Fibroblast of lung (primary cell): ENCODE measurements at regions not wholly inside any gene's neighbourhood (a gene's known extent, or its start where the extent isn't known, plus 50 kb on each side); places are given as distances from the start of the nearest gene placed in this dataset.
A peak's percentile ranks its signal among the peaks of the same experiment; 100 is the strongest.
"Not testable (repeated sequence)": the region's sequence is repeated elsewhere in the genome, so short reads cannot be mapped to it uniquely, and the experiment has no call there.

Experiments used
- DNase-seq, 2 donors: peaks; one replicate each; pipeline versions ENCODE4 v3.0.0 to v3.0.0-alpha.2; 2010; ENCODE audit warnings: low read depth in 2 of 2
- H2AFZ ChIP-seq: 2 replicates; pipeline ENCODE4 v1.5.1; 2012; ENCODE audit warnings: low read length, control low read depth, inconsistent platforms
- H3K27ac ChIP-seq: 2 replicates; pipeline ENCODE4 v1.5.1; 2011; ENCODE audit warnings: low read length, control low read depth; ENCODE audit not compliant: insufficient read depth
- H3K27me3 ChIP-seq: 2 replicates; pipeline ENCODE4 v1.5.1; 2011; ENCODE audit warnings: mild to moderate bottlenecking, low read length; ENCODE audit not compliant: control insufficient read depth, insufficient read depth
- H3K36me3 ChIP-seq: 2 replicates; pipeline ENCODE4 v1.5.1; 2011; ENCODE audit warnings: low read length; ENCODE audit not compliant: control insufficient read depth, insufficient read depth
- H3K4me1 ChIP-seq: 2 replicates; pipeline ENCODE4 v1.5.1; 2011; ENCODE audit warnings: low read length; ENCODE audit not compliant: control insufficient read depth, insufficient read depth; ENCODE audit errors: extremely low read depth
- H3K4me2 ChIP-seq: 2 replicates; pipeline ENCODE4 v1.5.1; 2011; ENCODE audit warnings: low read length, control low read depth; ENCODE audit not compliant: insufficient read depth; ENCODE audit errors: extremely low read depth
- H3K4me3 ChIP-seq, 4 experiments: fragments of 200-600 bp in 1 of 4; sonication (generic) in 1 of 4; replicated peaks in 1 of 4; 2 replicates each; pipeline ENCODE4 v1.5.1; 2011 to 2016; ENCODE audit warnings: low read length in 4 of 4, low read depth in 3 of 4, mild to moderate bottlenecking in 3 of 4, control low read depth in 2 of 4, inconsistent platforms in 1 of 4, mixed read lengths in 1 of 4; ENCODE audit not compliant: insufficient read depth in 1 of 4; ENCODE audit errors: control extremely low read depth in 1 of 4
- H3K79me2 ChIP-seq: 2 replicates; pipeline ENCODE4 v1.5.1; 2012; ENCODE audit warnings: mild to moderate bottlenecking, low read length, inconsistent platforms; ENCODE audit not compliant: control insufficient read depth, insufficient read depth
- H3K9ac ChIP-seq: 2 replicates; pipeline ENCODE4 v1.5.1; 2011; ENCODE audit warnings: mild to moderate bottlenecking, low read length, control low read depth; ENCODE audit not compliant: insufficient read depth
- H3K9me3 ChIP-seq: 2 replicates; pipeline ENCODE4 v1.5.1; 2012; ENCODE audit warnings: low read depth, low read length; ENCODE audit not compliant: control insufficient read depth, insufficient read depth
- H4K20me1 ChIP-seq: 2 replicates; pipeline ENCODE4 v1.5.1; 2011; ENCODE audit warnings: low read length; ENCODE audit not compliant: control insufficient read depth, insufficient read depth; ENCODE audit errors: extremely low read depth
- EZH2 ChIP-seq: IDR thresholded peaks from 2 replicates; pipeline ENCODE4 v1.5.1; 2012; ENCODE audit warnings: low read length, control low read depth, mild to moderate bottlenecking; ENCODE audit errors: missing control alignments
- TF ChIP-seq, protein P1 (sequence below), 2 donors: IDR thresholded peaks in 1 of 2; conservative IDR thresholded peaks in 1 of 2; 1 replicate in 1 of 2; 2 replicates in 1 of 2; pipeline ENCODE4 v1.5.1; 2011 to 2012; ENCODE audit warnings: low read length in 2 of 2, control low read depth in 1 of 2, inconsistent platforms in 1 of 2, low read depth in 1 of 2, mild to moderate bottlenecking in 1 of 2

DNA sequence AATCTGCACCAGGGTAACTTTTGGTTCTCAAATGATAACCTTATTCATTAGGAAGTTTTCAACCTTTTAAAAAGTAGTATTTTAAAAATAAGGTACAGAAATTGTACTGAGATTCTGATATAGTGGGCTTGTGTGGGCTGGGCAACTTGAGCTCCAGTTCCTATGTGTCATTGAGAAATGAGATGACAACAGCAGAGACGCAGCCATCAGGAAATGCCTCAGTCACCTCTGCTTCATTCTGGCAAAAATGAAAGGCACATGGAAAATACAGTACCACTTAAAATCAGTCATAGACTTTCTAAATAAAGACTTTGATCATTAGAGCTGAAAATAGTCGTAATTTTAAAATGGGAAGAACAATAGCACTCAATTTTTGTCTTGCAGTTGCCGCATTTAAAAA, 480.2 kb downstream of the PLK2 start:
- no peaks in the 10 kb centered on the region for H3K9me3 ChIP-seq
- no peaks in the 10 kb centered on the region for H3K36me3 ChIP-seq
- no peaks in the 10 kb centered on the region for H3K79me2 ChIP-seq
- DNase-seq: no peak
- H3K4me2 ChIP-seq: no peak overlapping the region
- no peak overlapping the region for H3K9ac ChIP-seq
- H3K4me3 ChIP-seq: no peak overlapping the region
- no peaks in the 10 kb centered on the region for H4K20me1 ChIP-seq
- no peaks in the 10 kb centered on the region for H3K4me1 ChIP-seq
- no peak overlapping the region for H3K27ac ChIP-seq
- no peak overlapping the region for H2AFZ ChIP-seq
- H3K27me3 ChIP-seq: no peaks in the 10 kb centered on the region
- TF ChIP-seq, protein P1, sequence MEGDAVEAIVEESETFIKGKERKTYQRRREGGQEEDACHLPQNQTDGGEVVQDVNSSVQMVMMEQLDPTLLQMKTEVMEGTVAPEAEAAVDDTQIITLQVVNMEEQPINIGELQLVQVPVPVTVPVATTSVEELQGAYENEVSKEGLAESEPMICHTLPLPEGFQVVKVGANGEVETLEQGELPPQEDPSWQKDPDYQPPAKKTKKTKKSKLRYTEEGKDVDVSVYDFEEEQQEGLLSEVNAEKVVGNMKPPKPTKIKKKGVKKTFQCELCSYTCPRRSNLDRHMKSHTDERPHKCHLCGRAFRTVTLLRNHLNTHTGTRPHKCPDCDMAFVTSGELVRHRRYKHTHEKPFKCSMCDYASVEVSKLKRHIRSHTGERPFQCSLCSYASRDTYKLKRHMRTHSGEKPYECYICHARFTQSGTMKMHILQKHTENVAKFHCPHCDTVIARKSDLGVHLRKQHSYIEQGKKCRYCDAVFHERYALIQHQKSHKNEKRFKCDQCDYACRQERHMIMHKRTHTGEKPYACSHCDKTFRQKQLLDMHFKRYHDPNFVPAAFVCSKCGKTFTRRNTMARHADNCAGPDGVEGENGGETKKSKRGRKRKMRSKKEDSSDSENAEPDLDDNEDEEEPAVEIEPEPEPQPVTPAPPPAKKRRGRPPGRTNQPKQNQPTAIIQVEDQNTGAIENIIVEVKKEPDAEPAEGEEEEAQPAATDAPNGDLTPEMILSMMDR (conservative IDR thresholded peaks at IDR 0.05 in 1 of 2, IDR thresholded peaks at IDR 0.05 in 1 of 2; ENCODE audit: low read depth in 1 of 2, low read length in 2 of 2): no peak
- no peak for TF ChIP-seq EZH2

- H3K36me3 ChIP-seq: no peaks in the 10 kb centered on the region
- H3K4me3 ChIP-seq: no peak overlapping the region
- H3K27ac ChIP-seq: no peak overlapping the region
- H3K79me2 ChIP-seq: no peaks in the 10 kb centered on the region
- no peaks in the 10 kb centered on the region for H3K9me3 ChIP-seq
- H3K9ac ChIP-seq: no peak overlapping the region
- H4K20me1 ChIP-seq: no peaks in the 10 kb centered on the region
- H3K4me1 ChIP-seq: no peaks in the 10 kb centered on the region
- H3K4me2 ChIP-seq: no peak overlapping the region
- no peaks in the 10 kb centered on the region for H3K27me3 ChIP-seq
- DNase-seq: peak in 1 of 2 donors; percentile 10
- TF ChIP-seq, protein P1 (conservative IDR thresholded peaks at IDR 0.05 in 1 of 2, IDR thresholded peaks at IDR 0.05 in 1 of 2; ENCODE audit: low read depth in 1 of 2, low read length in 2 of 2): no peak
- TF ChIP-seq EZH2: no peak
- H2AFZ ChIP-seq: no peak overlapping the region
Observed at GRCh38 chr5:57976506-57976905, 483.4 kb downstream of the PLK2 start.

DNA sequence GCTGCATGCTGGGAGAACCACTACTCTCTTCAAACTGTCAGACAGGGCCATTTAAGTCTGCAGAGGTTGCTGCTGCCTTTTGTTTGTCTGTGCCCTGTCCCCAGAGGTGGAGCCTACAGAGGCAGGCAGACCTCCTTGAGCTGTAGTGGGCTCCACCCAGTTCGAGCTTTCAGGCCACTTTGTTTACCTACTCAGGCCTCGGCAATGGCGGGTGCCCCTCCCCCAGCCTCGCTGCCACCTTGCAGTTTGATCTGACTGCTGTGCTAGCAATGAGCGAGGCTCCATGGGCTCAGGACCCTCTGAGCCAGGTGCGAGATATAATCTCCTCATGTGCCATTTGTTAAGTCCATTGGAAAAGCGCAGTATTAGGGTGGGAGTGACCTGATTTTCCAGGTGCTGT, 487.8 kb downstream of the PLK2 start:
- not testable (repeated sequence) for H3K79me2 ChIP-seq, DNase-seq, H4K20me1 ChIP-seq, H3K4me3 ChIP-seq, H3K27me3 ChIP-seq, H3K36me3 ChIP-seq, H3K27ac ChIP-seq, H2AFZ ChIP-seq, H3K4me2 ChIP-seq, H3K4me1 ChIP-seq, H3K9me3 ChIP-seq, H3K9ac ChIP-seq
